ENCODE measurements at regions not wholly inside any gene's neighbourhood (a gene's known extent, or its start where the extent isn't known, plus 50 kb on each side); places are given as distances from the start of the nearest gene placed in this dataset.

DNA sequence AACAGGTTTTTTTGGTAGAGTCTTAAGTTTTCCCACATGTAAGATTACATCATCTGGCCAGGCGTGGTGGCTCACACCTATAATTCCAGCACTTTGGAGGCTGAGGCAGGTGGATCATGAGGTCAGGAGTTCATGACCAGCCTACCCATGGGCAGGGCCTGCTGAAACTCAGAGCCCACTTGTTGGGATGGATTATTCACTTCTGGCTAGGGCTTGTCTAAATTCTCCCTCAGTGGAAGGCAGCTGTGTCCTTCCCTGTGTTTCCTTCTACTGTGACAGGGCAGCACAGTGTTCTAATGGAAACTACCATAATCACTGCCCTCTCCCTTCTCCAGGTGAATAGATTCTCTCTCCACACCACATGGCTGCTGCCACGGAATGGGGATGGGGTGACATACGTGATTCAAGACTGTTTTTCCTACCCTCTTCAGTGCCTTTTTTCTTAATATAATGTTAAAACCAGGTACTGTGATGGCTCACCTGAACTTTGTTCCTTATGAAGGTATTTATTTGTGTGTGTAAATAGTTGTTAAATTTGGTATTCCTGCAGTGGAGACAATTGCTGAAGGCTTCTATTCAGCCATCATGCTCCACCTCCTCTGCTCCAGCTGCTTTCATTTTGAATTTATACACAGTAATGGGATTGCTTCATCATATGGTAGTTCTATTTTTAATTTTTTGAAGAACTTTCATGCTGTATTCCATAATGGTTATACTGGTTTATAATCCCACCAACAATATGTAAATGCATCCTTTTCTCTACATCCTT is 287.2 kb upstream of the HS3ST1 start:
- TF ChIP-seq, protein P1, sequence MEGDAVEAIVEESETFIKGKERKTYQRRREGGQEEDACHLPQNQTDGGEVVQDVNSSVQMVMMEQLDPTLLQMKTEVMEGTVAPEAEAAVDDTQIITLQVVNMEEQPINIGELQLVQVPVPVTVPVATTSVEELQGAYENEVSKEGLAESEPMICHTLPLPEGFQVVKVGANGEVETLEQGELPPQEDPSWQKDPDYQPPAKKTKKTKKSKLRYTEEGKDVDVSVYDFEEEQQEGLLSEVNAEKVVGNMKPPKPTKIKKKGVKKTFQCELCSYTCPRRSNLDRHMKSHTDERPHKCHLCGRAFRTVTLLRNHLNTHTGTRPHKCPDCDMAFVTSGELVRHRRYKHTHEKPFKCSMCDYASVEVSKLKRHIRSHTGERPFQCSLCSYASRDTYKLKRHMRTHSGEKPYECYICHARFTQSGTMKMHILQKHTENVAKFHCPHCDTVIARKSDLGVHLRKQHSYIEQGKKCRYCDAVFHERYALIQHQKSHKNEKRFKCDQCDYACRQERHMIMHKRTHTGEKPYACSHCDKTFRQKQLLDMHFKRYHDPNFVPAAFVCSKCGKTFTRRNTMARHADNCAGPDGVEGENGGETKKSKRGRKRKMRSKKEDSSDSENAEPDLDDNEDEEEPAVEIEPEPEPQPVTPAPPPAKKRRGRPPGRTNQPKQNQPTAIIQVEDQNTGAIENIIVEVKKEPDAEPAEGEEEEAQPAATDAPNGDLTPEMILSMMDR (IDR thresholded peaks at IDR 0.05; ENCODE audit: poor library complexity, severe bottlenecking) = no peak
- H3K36me3 ChIP-seq (ENCODE audit: low read depth) = no peaks in the 10 kb centered on the region
- H3K4me3 ChIP-seq (ENCODE audit: severe bottlenecking) = no peak overlapping the region
- ATAC-seq (ENCODE audit: low read depth) (no peak), DNase-seq (ENCODE audit: low spot score) (no peak)
- no peak overlapping the region for H3K27ac ChIP-seq (ENCODE audit: poor library complexity, severe bottlenecking)
- no peaks in the 10 kb centered on the region for H3K9me3 ChIP-seq (ENCODE audit: severe bottlenecking)
- H3K4me1 ChIP-seq (ENCODE audit: insufficient read depth, poor library complexity, severe bottlenecking) = no peaks in the 10 kb centered on the region
- no peaks in the 10 kb centered on the region for H3K27me3 ChIP-seq (ENCODE audit: insufficient read depth, poor library complexity, severe bottlenecking)

DNA sequence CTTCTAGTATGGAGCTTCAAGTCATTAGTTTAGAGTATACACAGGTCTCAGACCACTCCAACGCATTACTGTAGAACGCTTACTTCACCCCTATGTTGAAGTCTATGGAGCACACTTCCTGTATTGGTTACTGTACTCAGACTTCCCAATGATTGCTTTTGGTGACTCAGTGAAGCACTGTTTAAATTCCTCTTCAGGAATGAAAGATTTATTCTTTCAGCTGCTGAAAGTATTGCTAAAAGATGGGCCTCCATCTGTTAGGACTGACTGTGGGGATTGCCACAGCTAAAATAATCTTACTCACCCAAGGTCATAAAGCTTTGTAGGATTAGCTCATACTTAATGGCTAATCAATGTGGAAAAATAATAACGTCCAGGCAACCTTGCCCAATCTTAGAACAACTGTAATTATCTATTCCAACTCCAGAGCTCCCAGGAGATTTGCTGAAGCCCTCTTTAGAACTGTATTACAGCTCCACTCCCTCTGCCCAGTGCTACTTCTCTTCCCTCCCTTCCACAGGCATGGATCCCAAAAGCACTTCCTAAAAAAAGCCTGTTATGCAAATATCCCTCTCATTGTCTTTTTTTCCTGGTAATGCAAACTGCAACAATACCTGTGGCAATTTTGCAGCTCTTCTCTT is 281.9 kb upstream of the HS3ST1 start:
- H3K9me3 ChIP-seq (ENCODE audit: severe bottlenecking) = no peaks in the 10 kb centered on the region
- H3K4me1 ChIP-seq (ENCODE audit: insufficient read depth, poor library complexity, severe bottlenecking) = no peaks in the 10 kb centered on the region
- DNase-seq (ENCODE audit: low spot score) (no peak), ATAC-seq (ENCODE audit: low read depth) (no peak)
- no peak overlapping the region for H3K27ac ChIP-seq (ENCODE audit: poor library complexity, severe bottlenecking)
- TF ChIP-seq, protein P1 (IDR thresholded peaks at IDR 0.05; ENCODE audit: poor library complexity, severe bottlenecking) = no peak
- no peaks in the 10 kb centered on the region for H3K36me3 ChIP-seq (ENCODE audit: low read depth)
- H3K27me3 ChIP-seq (ENCODE audit: insufficient read depth, poor library complexity, severe bottlenecking) = no peaks in the 10 kb centered on the region
- no peak overlapping the region for H3K4me3 ChIP-seq (ENCODE audit: severe bottlenecking)

DNA sequence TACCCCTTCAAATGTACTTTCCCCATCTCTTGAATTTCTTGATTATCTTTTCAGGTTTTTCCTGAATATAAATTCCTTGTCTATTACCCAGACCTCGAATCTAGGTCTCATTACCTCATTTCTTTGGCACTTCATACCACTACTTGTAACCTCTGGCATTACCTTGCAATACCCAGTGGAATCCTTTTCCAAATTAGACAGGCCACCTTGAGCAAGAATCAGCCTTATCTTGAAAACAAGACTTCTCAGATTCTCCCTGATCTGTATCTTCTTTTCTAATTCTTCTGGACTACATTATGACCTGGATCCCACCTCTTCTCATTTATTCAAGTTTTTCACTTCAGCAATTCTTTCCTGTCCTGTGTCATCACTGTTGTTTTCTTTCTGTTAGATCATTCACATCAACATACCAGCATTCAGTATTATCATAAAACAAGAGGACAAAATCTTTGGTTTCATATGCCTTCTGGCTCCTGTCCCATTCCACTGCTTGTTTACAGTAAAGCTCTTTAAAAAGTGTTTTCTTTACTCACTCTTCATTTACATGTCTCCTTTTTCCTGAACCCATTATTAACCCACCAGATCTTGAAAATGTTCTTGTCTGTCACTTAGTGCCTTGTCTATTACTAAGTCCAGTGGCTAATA is 275.6 kb upstream of the HS3ST1 start:
- Histone ChIP-seq H3K27me3 (ENCODE audit: insufficient read depth, poor library complexity, severe bottlenecking) (no peaks in the 10 kb centered on the region), H3K4me1 (ENCODE audit: insufficient read depth, poor library complexity, severe bottlenecking) (peaks cover 32% of the 10 kb centered on the region), H3K36me3 (ENCODE audit: low read depth) (no peaks in the 10 kb centered on the region), H3K27ac (ENCODE audit: poor library complexity, severe bottlenecking) (peak overlapping the region; percentile 4), H3K4me3 (ENCODE audit: severe bottlenecking) (no peak overlapping the region), H3K9me3 (ENCODE audit: severe bottlenecking) (no peaks in the 10 kb centered on the region)
- ATAC-seq (ENCODE audit: low read depth) (no peak), DNase-seq (ENCODE audit: low spot score) (no peak)
- TF ChIP-seq, protein P1 (IDR thresholded peaks at IDR 0.05; ENCODE audit: poor library complexity, severe bottlenecking) = no peak

DNA sequence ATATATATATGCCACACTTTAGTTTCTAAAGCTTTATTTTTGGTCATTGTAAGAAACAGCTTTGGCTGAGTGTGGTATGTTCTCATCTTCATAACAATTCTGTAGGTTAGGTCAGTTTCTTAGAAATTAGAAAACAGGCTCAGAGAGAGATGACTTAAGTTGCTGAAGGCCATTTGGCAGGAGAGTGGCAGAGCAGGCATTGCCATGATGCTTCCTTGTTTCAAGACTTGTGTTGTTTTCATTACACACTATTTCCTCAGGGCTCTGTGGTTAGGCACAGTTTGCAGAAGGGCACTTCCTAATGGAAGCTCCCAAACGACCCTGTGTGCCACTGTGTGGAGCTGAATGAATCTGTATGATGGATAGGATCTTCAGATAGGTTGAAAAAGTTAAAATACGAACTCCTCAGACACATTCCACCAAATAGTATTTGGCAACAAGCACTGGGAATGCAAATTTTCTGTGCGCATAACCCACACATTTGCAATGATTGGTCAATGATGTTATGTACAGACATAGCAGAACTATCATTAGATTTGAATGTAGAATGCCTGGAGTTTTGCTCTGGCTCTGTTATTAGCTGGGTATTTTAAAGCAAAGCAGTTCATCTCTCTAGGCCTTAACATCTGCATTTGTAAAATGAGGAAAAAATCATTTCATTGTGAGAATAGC is 274.3 kb upstream of the HS3ST1 start:
- H3K27me3 ChIP-seq (ENCODE audit: insufficient read depth, poor library complexity, severe bottlenecking) = no peaks in the 10 kb centered on the region
- H3K27ac ChIP-seq (ENCODE audit: poor library complexity, severe bottlenecking) = no peak overlapping the region
- peaks cover 45% of the 10 kb centered on the region for H3K4me1 ChIP-seq (ENCODE audit: insufficient read depth, poor library complexity, severe bottlenecking)
- ATAC-seq (ENCODE audit: low read depth) (no peak), DNase-seq (ENCODE audit: low spot score) (no peak)
- TF ChIP-seq, protein P1 (IDR thresholded peaks at IDR 0.05; ENCODE audit: poor library complexity, severe bottlenecking) = no peak
- H3K9me3 ChIP-seq (ENCODE audit: severe bottlenecking) = no peaks in the 10 kb centered on the region
- no peaks in the 10 kb centered on the region for H3K36me3 ChIP-seq (ENCODE audit: low read depth)
- H3K4me3 ChIP-seq (ENCODE audit: severe bottlenecking) = no peak overlapping the region

All from RWPE2 (cell line).